ELR (cell line): ENCODE measurements at regions not wholly inside any gene's neighbourhood (a gene's known extent, or its start where the extent isn't known, plus 50 kb on each side); places are given as distances from the start of the nearest gene placed in this dataset.
A peak's percentile ranks its signal among the peaks of the same experiment; 100 is the strongest.
"Not testable (repeated sequence)": the region's sequence is repeated elsewhere in the genome, so short reads cannot be mapped to it uniquely, and the experiment has no call there.

ENCODE experiments used
- DNase-seq: peaks from one replicate; pipeline ENCODE4 v3.0.0-alpha.2; 2015; ENCODE audit warnings: low read depth

GRCh38 chr3:153440311-153440710 lies 278.3 kb downstream of the RAP2B start:
- no peak for DNase-seq

DNA sequence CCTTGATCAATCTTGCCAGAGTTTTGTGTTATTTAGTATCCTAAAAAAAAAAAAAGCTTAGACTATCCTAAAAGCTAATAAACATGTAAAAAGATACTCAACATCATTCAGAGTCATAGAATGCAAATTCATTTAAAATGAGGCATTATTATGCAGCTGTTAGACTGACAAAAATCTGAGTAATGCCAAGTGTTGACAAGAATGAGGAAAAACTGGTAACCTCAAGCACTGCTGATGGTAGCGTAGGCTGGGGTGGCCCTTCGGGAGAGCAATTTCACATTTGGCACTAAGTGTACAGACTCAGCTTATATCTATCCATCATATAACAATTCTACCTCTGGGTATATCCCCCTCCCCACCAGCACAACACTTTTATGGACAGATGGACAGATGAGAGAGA lies 280.4 kb downstream of the RAP2B start:
- no peak for DNase-seq

DNA sequence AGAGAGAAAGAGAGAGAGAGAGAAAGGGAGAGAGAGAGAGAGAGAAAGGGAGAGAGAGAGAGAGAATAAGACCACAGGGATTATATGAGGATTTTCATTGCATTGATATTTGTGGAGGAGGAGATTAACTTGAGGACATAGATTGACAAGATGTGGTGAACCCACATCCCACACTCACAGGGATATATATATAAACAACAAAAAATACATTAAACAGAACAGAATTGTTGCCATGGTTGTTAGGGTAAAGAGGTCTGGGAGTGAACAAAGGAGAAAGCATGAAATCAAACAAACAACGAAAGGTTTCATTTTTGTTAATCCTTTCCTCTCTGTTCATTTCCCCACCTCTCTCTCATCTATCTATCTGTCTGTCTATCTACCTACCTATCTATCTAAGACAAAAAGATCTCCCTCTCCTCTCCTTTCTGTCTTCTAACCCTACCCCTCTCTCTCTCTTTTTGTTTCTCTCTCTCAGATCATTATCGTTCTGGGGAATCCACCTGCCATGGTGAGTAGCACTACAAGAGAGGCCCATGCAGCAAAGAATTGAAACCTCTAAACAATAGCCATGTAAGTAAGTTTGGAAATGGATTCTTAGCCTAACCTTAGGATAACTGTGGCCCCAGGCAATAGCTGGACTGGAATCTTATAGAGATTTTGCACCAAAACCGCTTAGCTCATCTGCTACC lies 280.9 kb downstream of the RAP2B start:
- no peak for DNase-seq

- peak; percentile 33 for DNase-seq
These were observed 281.9 kb downstream of the RAP2B start for GRCh38 chr3:153443961-153444360.

DNA sequence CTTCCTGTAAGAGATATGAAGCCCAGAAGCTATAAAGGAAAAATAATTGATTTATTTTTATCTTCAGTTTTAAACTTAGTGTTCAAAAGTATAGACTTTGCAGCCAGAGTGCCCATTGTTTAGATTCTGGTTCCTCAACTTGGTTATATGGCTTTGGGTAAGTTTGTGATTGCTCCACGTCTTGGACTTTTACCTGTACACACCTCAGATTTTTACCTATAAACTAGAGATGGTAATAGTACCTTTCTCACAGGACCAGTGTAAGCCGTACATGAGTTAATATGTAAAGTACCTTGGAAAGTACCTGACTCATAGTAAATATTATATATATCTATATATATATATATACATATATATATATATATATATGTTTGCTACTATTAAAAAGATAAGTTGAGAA lies 283.8 kb downstream of the RAP2B start:
- DNase-seq, result no peak

- DNase-seq, result no peak
These were observed 286.3 kb downstream of the RAP2B start for GRCh38 chr3:153448151-153448829.

GRCh38 chr3:153456833-153457545 lies 295.0 kb downstream of the RAP2B start:
- DNase-seq, result no peak

DNA sequence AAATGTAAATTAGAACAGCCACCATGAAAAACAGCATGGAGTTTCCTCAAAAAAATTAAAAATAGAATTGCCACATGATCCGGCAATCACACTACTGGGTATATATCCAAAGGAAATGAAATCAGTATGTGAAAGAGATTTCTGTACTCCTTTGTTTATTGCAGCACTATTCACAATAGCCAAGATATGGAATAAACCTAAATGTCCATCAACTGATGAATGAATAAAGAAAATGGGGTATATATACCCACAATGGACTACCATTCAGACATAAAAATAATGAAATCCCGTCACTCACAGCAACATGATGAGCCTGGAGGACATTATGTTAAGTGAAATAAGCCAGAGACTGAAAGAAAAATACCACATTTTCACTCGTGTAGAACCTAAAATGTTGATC lies 296.9 kb downstream of the RAP2B start:
- DNase-seq, result no peak

- no peak for DNase-seq
These were observed 300.5 kb downstream of the RAP2B start for GRCh38 chr3:153462545-153462944.

DNA sequence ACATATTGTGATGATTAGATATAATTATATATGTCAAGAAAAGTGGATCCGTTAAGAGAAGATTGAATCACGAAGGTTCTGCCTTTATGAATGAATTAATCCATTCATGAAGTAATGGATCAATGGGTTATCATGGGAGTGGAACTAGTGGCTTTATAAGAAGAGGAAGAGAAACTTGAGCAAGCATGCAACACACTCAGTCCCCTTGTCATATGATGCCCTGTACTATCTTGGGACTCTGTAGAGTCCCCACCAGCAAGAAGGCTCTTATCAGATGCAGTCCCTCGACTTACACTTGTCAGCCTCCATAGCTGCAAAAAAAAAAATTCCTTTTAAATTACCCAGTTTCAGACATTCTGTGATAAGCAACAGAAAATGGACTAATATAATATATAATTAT lies 301.9 kb downstream of the RAP2B start:
- no peak for DNase-seq

- DNase-seq, result no peak
These were observed 307.1 kb downstream of the RAP2B start for GRCh38 chr3:153469162-153469561.

DNA sequence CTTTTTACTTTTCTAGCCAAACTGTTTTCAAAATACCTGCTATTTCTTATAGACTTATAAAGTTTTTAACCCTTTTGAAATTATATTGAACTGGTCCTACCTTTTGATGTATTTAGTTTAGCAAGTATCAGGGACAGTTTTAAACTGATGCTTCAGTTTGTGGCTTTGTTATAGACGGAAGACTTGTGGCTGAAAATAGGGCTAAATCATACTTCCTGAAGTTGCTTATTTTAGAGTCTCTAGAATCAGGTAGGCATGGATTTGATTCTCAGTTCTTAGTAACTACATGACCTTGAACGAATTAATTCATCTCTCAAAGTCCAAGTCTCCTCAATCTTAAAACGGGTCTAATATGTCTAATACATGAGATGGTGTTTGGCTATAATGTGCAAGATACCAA lies 322.8 kb downstream of the RAP2B start:
- DNase-seq, result no peak

GRCh38 chr3:153495422-153495821 lies 333.4 kb downstream of the RAP2B start:
- no peak for DNase-seq

DNA sequence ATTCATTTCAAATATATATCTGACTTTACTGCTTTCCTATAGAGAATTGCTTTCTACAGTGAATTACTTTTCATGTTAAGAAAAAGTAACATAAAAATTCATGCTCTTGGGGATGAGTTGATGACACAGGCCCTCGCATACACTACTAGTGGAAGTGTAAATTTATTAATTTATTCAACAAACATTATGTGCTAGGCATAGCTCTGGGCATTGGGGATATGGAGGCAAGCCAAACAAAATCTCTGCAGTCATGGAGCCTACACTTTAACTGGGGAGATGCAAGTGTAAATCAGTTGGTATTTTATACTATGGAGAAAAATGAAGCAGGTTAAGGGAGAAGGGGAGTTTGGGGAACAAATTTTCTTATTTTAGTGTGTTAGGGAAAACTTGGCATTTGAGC lies 340.7 kb downstream of the RAP2B start:
- DNase-seq, result no peak

GRCh38 chr3:153503873-153504272 lies 341.8 kb downstream of the RAP2B start:
- peak; percentile 35 for DNase-seq

DNA sequence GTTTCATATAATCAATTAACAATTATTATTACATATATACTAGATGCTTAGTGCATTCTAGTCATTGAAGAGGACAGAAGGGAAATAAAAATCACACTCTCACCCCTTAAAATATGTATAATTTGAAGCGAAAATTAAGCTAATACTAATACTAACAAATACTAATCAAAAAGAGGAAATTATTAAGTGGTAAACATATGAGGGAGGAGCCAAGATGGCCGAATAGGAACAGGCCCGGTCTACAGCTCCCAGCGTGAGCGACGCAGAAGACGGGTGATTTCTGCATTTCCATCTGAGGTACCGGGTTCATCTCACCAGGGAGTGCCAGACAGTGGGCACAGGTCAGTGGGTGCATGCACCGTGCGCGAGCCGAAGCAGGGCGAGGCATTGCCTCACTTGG lies 344.2 kb downstream of the RAP2B start:
- DNase-seq, result not testable (repeated sequence)

- DNase-seq, result not testable (repeated sequence)
These were observed 344.7 kb downstream of the RAP2B start for GRCh38 chr3:153506686-153507085.

- peak; percentile 41 for DNase-seq
These were observed 351.2 kb downstream of the RAP2B start for GRCh38 chr3:153513236-153513635.

DNA sequence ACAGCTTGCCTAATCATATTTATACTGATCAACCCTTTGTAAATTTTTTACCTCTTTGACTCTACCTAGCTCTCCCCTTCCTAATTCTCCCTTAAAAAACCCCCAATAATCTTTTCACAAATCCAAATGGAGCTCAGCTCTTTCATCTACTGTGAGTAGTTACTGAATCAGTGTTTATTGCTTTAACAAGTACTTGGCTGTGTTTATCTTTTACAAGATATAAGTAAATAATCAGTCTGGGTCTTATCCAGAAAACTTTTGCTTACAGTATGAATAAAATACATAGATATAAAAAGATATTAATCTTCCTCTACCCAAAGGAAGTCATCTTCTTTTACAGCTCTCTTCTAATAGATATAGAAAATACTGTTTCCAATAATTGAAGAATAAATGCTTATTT lies 366.4 kb downstream of the RAP2B start:
- DNase-seq, result no peak

- no peak for DNase-seq
These were observed 377.2 kb downstream of the RAP2B start for GRCh38 chr3:153539263-153539662.

DNA sequence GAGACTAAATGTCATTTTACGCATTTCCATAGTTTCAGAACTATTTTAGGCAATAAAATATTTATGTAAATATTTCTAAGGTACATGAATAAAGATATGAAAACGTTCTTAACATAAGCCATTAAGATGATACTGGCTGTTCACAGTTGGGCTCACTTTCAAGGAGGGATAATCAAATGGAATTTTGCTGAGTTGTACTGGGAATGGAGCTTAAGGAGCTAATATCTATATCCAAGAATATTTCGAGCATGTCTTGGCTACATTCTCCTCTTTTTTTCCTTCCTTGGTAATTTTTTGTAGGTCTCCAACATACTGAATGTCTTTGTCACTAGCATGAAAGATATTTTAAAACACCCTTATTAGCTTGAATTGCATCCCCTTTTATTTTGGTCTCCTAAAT lies 383.4 kb downstream of the RAP2B start:
- no peak for DNase-seq

- DNase-seq, result no peak
These were observed 385.9 kb downstream of the RAP2B start for GRCh38 chr3:153547970-153548369.

GRCh38 chr3:153549686-153550085 lies 387.7 kb downstream of the RAP2B start:
- not testable (repeated sequence) for DNase-seq
